HepG2 (cell line): ENCODE measurements at regions not wholly inside any gene's neighbourhood (a gene's known extent, or its start where the extent isn't known, plus 50 kb on each side); places are given as distances from the start of the nearest gene placed in this dataset.

Experiments
- EP300 ChIP-seq, 3 experiments: sonication (generic) in 1 of 3; formaldehyde crosslinking in 1 of 3; IDR thresholded peaks; 2 replicates each; pipeline versions ENCODE4 v1.5.1 to v1.6.1; 2011 to 2020; ENCODE audit warnings: low read depth in 2 of 3, low read length in 2 of 3, borderline replicate concordance in 1 of 3, improper control_type of control experiment in 1 of 3, mild to moderate bottlenecking in 1 of 3, missing genetic modification reagents in 1 of 3, moderate library complexity in 1 of 3
- ETV5 ChIP-seq: IDR thresholded peaks from 2 replicates; pipeline ENCODE4 v1.6.1; 2018; ENCODE audit warnings: missing biosample characterization, missing genetic modification reagents, inconsistent platforms, borderline replicate concordance
- FOSL2 ChIP-seq: sonication (generic); formaldehyde crosslinking; IDR thresholded peaks from 2 replicates; pipeline ENCODE4 v1.4.0; 2020; ENCODE audit warnings: missing genetic modification reagents
- MIER2 ChIP-seq: IDR thresholded peaks from 2 replicates; pipeline ENCODE4 v1.6.1; 2016; ENCODE audit warnings: missing biosample characterization, missing genetic modification reagents
- NFYC ChIP-seq: IDR thresholded peaks from 2 replicates; pipeline ENCODE4 v1.6.1; 2016; ENCODE audit warnings: missing genetic modification reagents, missing compliant biosample characterization
- NONO ChIP-seq, 2 experiments: fragments of 450-650 bp in 1 of 2; sonication (generic) in 1 of 2; formaldehyde crosslinking in 1 of 2; IDR thresholded peaks in 1 of 2; conservative IDR thresholded peaks in 1 of 2; 2 replicates each; pipeline versions ENCODE4 v1.6.1 to v1.8.0; 2017 to 2022; ENCODE audit warnings: mild to moderate bottlenecking in 1 of 2, missing genetic modification reagents in 1 of 2, moderate library complexity in 1 of 2
- NR1H2 ChIP-seq: sonication (generic); formaldehyde crosslinking; IDR thresholded peaks from 2 replicates; pipeline ENCODE4 v1.8.1; 2022; ENCODE audit warnings: low read depth, missing genetic modification reagents, borderline replicate concordance
- POLR2A ChIP-seq, 2 experiments: IDR thresholded peaks; 2 replicates each; pipeline ENCODE4 v1.6.1; 2011; ENCODE audit warnings: low read depth in 2 of 2, low read length in 2 of 2, mild to moderate bottlenecking in 1 of 2, moderate library complexity in 1 of 2; ENCODE audit not compliant: insufficient read depth in 1 of 2
- RCOR2 ChIP-seq: IDR thresholded peaks from 2 replicates; pipeline ENCODE4 v1.6.1; 2016; ENCODE audit warnings: missing biosample characterization, missing genetic modification reagents
- REL ChIP-seq: sonication (generic); formaldehyde crosslinking; conservative IDR thresholded peaks from 2 replicates; pipeline ENCODE4 v1.8.0; 2022; ENCODE audit warnings: mild to moderate bottlenecking, missing genetic modification reagents, moderate library complexity
- SALL2 ChIP-seq: sonication (generic); formaldehyde crosslinking; IDR thresholded peaks from 2 replicates; pipeline ENCODE4 v1.8.1; 2023; ENCODE audit warnings: mild to moderate bottlenecking, missing genetic modification reagents, inconsistent platforms
- SMC3 ChIP-seq: IDR thresholded peaks from 2 replicates; pipeline ENCODE4 v1.6.1; 2011; ENCODE audit warnings: low read length, improper control_type of control experiment
- ZEB1 ChIP-seq: IDR thresholded peaks from 2 replicates; pipeline ENCODE4 v1.6.1; 2012; ENCODE audit warnings: mild to moderate bottlenecking, low read depth, inconsistent platforms; ENCODE audit not compliant: insufficient replicate concordance
- ZNF292 ChIP-seq: sonication (generic); formaldehyde crosslinking; IDR thresholded peaks from 2 replicates; pipeline ENCODE4 v1.8.1; 2022; ENCODE audit warnings: mild to moderate bottlenecking, low read depth, missing genetic modification reagents, borderline replicate concordance
- ZNF326 ChIP-seq: sonication (generic); formaldehyde crosslinking; IDR thresholded peaks from 2 replicates; pipeline ENCODE4 v1.4.0; 2020; ENCODE audit warnings: missing genetic modification reagents, borderline replicate concordance
- ZNF333 ChIP-seq: sonication (generic); formaldehyde crosslinking; IDR thresholded peaks from 2 replicates; pipeline ENCODE4 v1.4.0; 2020; ENCODE audit warnings: mild to moderate bottlenecking, missing genetic modification reagents, borderline replicate concordance
- ZNF33A ChIP-seq: sonication (generic); formaldehyde crosslinking; IDR thresholded peaks from 2 replicates; pipeline ENCODE4 v1.5.1; 2020; ENCODE audit warnings: missing genetic modification reagents, mild to moderate bottlenecking, moderate library complexity, borderline replicate concordance
- ZNF34 ChIP-seq: sonication (generic); formaldehyde crosslinking; IDR thresholded peaks from 2 replicates; pipeline ENCODE4 v1.4.0; 2020; ENCODE audit warnings: mild to moderate bottlenecking, missing genetic modification reagents, borderline replicate concordance
- ZNF343 ChIP-seq: sonication (generic); formaldehyde crosslinking; IDR thresholded peaks from 2 replicates; pipeline ENCODE4 v1.4.0; 2020; ENCODE audit warnings: mild to moderate bottlenecking, missing genetic modification reagents
- ZNF510 ChIP-seq: sonication (generic); formaldehyde crosslinking; IDR thresholded peaks from 2 replicates; pipeline ENCODE4 v1.4.0; 2020; ENCODE audit warnings: low read depth, mild to moderate bottlenecking, missing genetic modification reagents
- ZNF557 ChIP-seq: sonication (generic); formaldehyde crosslinking; IDR thresholded peaks from 2 replicates; pipeline ENCODE4 v1.4.0; 2020; ENCODE audit warnings: missing genetic modification reagents
- ZNF563 ChIP-seq: sonication (generic); formaldehyde crosslinking; IDR thresholded peaks from 2 replicates; pipeline ENCODE4 v1.8.0; 2022; ENCODE audit warnings: mild to moderate bottlenecking, moderate library complexity, missing genetic modification reagents
- ZNF629 ChIP-seq: sonication (generic); formaldehyde crosslinking; conservative IDR thresholded peaks from 2 replicates; pipeline ENCODE4 v1.5.0; 2020; ENCODE audit warnings: missing genetic modification reagents
- ZNF678 ChIP-seq: sonication (generic); formaldehyde crosslinking; IDR thresholded peaks from 2 replicates; pipeline ENCODE4 v1.4.0; 2020; ENCODE audit warnings: mild to moderate bottlenecking, missing genetic modification reagents
- TF ChIP-seq, protein P1 (sequence below): sonication (generic); formaldehyde crosslinking; IDR thresholded peaks from 2 replicates; pipeline ENCODE4 v1.5.1; 2020; ENCODE audit warnings: mild to moderate bottlenecking, missing genetic modification reagents, moderate library complexity

DNA sequence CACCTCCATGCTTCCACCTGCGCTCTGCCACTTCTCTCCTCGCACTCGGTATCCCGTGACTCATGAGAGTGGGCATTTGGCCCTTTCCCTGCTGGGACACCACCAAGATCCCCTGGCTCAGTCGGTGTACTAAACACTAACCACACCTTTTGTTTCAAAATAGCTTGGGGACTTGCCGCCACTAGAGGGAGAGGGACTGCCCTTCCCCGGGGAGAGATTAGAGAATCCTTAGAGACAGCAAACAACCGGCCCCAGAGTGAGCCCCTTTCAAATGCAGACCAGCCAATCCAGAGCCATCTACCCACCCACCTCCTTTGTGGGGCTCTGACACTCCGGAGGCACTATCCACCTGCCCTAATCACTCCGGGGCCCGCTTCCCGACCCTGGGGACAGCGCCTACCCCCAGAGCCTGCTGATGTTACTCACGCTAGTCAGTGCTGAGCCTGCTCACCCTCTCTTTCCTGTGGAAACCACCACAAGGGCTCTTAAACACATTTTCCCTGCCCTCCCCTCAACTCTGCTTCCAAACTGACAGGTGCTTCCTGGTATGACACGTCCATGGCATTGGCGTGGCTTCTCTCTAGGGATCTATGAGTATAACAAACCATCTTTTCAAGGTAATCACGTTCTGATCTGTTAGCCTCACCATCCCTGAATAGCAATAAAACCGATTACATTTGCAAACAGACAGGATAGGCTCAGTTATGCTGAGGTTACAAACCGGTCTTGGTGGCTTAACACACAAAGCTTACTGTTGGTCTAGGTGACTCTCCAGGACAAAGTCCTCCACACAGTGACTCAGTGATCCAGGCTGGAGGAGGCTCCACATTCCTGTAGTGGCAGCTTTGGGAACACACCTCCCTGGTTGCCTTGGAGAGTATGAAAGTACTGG is 180.1 kb upstream of the MVB12B start (continued):
- TF ChIP-seq, protein P1, sequence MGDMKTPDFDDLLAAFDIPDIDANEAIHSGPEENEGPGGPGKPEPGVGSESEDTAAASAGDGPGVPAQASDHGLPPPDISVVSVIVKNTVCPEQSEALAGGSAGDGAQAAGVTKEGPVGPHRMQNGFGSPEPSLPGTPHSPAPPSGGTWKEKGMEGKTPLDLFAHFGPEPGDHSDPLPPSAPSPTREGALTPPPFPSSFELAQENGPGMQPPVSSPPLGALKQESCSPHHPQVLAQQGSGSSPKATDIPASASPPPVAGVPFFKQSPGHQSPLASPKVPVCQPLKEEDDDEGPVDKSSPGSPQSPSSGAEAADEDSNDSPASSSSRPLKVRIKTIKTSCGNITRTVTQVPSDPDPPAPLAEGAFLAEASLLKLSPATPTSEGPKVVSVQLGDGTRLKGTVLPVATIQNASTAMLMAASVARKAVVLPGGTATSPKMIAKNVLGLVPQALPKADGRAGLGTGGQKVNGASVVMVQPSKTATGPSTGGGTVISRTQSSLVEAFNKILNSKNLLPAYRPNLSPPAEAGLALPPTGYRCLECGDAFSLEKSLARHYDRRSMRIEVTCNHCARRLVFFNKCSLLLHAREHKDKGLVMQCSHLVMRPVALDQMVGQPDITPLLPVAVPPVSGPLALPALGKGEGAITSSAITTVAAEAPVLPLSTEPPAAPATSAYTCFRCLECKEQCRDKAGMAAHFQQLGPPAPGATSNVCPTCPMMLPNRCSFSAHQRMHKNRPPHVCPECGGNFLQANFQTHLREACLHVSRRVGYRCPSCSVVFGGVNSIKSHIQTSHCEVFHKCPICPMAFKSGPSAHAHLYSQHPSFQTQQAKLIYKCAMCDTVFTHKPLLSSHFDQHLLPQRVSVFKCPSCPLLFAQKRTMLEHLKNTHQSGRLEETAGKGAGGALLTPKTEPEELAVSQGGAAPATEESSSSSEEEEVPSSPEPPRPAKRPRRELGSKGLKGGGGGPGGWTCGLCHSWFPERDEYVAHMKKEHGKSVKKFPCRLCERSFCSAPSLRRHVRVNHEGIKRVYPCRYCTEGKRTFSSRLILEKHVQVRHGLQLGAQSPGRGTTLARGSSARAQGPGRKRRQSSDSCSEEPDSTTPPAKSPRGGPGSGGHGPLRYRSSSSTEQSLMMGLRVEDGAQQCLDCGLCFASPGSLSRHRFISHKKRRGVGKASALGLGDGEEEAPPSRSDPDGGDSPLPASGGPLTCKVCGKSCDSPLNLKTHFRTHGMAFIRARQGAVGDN (CRISPR knock-in tag): peak; percentile 59
- 0 out of 2 replicates have a peak, but pooled peaks have one; percentile 12 for TF ChIP-seq ZNF292 (CRISPR knock-in tag)
- TF ChIP-seq ZNF629 (CRISPR knock-in tag): peak; percentile 32; the same call in 1 of the 2 replicates
- TF ChIP-seq NFYC: peak; percentile 12; the same call in 1 of the 2 replicates
- no peak for TF ChIP-seq NR1H2 (CRISPR knock-in tag)
- 0 out of 2 replicates have a peak, but pooled peaks have one; percentile 83 for TF ChIP-seq ZNF557
- peak; percentile 76; the same call in 1 of the 2 replicates for TF ChIP-seq ZNF34 (CRISPR knock-in tag)
- TF ChIP-seq ZNF510 (CRISPR knock-in tag): peak; percentile 48; the same call in 1 of the 2 replicates
- peak; percentile 50; the same call in 1 of the 2 replicates for TF ChIP-seq ZNF563 (CRISPR knock-in tag)
- no peak for TF ChIP-seq ZNF33A (CRISPR knock-in tag)
- no peak for TF ChIP-seq ZNF326
- TF ChIP-seq NONO (IDR thresholded peaks at IDR 0.05): no peak
- TF ChIP-seq NONO (CRISPR knock-in tag; conservative IDR thresholded peaks at IDR 0.05): peak; percentile 37; the same call in 1 of the 2 replicates
- peak; percentile 51 to 71; a peak in 2 of 4 replicates for TF ChIP-seq EP300 (IDR thresholded peaks at IDR 0.05; ENCODE audit: low read depth in 2 of 2, low read length in 2 of 2)
- no peak for TF ChIP-seq EP300 (CRISPR knock-in tag; IDR thresholded peaks at IDR 0.05; ENCODE audit: borderline replicate concordance)
- peak; percentile 15; the same call in 1 of the 2 replicates for TF ChIP-seq ETV5
- no peak for TF ChIP-seq ZEB1
- no peak for TF ChIP-seq MIER2 (CRISPR knock-in tag)
- peak; percentile 100 for TF ChIP-seq ZNF333 (CRISPR knock-in tag)
- peak; percentile 39; the same call in 1 of the 2 replicates for TF ChIP-seq RCOR2 (CRISPR knock-in tag)
- no peak for TF ChIP-seq SALL2 (CRISPR knock-in tag)
- TF ChIP-seq FOSL2 (CRISPR knock-in tag): peak; percentile 91
- peak; percentile 49; the same call in 1 of the 2 replicates for TF ChIP-seq REL (CRISPR knock-in tag)
- TF ChIP-seq ZNF343: 0 out of 2 replicates have a peak, but pooled peaks have one; percentile 39
- peak; percentile 72 for TF ChIP-seq SMC3
- TF ChIP-seq POLR2A (IDR thresholded peaks at IDR 0.05; ENCODE audit: insufficient read depth in 1 of 2, low read depth in 2 of 2, low read length in 2 of 2): peak in 1 of 2 experiments; percentile 40; a peak in 2 of 4 replicates
- 0 out of 2 replicates have a peak, but pooled peaks have one; percentile 44 for TF ChIP-seq ZNF678 (CRISPR knock-in tag)
